SK-MEL-5 (cell line): ENCODE measurements at regions not wholly inside any gene's neighbourhood (a gene's known extent, or its start where the extent isn't known, plus 50 kb on each side); places are given as distances from the start of the nearest gene placed in this dataset.

Source experiments
- DNase-seq: peaks from one replicate; pipeline ENCODE4 v3.0.0-alpha.2; 2016; ENCODE audit warnings: low read depth, low spot score
- in situ Hi-C: cut with HindIII; loops from 2 replicates; pipeline ENCODE4 v1.10.0; 2016; ENCODE audit warnings: low sequenced_read_pairs, high pct_unique_total_duplicates, low pct_unique_long_range_greater_than_20kb

DNA sequence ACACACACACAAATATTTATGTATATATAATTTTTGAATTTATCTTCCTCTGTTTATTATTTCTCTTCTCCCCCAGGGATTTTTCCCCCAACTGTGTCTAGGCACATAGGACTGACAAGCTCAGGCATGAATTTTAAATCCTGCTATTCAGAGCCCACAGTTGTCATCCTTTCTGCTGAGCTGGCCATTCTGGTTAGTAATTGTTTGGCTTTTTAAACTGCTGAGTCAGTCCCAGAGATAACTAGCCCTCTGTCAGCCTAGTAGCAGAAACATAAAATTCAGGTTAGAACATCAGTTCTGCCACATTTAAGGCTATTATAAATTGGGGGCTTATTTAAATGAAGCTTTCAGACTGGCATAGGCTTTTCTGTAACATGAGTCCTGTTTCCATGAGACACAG is 151.7 kb upstream of the MAOA start:
- no peak for DNase-seq
- in situ Hi-C loops, result no loop called here

DNA sequence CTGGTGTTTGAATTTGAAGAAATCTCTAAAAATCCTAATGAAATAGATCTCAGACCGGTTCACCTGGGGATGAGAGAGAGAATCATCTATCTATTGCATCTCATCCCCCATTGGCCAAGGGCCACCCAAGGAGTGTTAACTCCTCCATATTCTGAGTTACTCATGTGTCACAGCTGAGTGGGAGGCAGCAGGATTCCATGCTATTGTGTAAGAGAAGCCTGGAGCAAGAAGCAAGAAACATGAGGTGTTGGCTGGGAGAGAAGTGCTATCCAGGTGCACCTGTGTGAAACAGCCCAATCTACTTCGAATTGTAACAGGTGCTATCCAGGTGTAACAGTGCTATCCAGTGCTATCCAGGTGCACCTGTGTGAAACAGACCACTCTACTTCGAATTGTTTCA is 150.3 kb upstream of the MAOA start:
- in situ Hi-C loops, result no loop called here
- no peak for DNase-seq

DNA sequence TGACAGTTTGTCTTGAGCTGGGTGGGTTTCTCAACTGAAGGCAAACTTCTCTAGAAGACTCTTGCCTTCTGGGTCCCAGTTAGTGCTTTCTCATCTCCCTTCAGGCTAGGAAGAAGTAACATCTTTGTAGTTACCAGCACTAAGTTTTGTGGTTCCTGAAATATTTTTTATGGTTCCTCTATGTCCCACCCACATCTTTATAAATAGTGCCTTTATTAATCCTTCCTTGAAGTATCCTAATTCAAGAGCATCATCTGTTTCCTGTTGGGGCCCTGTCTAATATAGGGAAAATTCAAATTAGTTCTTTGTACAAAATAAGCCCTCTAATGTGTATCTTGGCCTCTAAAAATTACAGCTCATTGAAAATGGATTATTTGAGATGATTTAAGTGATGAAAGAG is 147.4 kb upstream of the MAOA start:
- DNase-seq, result no peak
- in situ Hi-C loops, result no loop called here

DNA sequence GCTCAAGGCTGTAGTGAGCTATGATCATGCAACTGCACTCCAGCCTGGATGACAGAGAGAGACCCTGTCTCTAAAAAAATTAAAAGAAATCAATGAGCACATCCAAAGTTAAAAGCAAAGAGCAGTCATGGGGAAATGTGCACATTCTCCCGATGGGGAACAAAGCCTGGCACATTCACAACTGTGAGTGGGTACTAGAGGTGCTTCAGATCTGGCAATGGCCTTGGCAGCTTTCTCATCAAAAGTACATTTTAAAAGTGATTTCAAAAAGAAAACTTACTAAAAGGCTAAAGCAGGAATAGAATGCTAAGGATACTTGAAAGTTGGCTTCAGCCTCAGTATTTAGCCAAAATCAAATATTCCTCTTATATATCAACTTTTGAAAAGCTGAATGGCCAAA is 145.9 kb upstream of the MAOA start:
- no peak for DNase-seq
- in situ Hi-C loops, result no loop called here

DNA sequence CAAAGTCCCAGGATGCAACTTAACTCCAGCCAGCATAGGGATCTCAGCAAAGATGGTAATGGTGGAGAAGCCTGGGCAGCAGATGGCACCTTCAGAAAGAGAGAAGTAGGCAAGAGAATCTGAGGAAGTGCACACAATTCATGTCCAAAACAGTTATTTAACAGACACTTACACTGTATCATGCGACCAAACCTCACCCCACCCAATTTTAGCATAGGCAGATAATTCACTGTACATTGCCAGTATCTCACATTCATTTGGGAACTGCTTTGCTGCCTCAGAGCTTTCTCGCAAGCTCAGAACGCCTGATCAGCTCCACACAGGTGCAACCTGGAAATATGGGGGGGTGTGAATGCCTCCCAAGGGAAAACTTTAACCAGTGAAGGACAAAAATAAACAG is 143.0 kb upstream of the MAOA start:
- in situ Hi-C loops, result no loop called here

DNA sequence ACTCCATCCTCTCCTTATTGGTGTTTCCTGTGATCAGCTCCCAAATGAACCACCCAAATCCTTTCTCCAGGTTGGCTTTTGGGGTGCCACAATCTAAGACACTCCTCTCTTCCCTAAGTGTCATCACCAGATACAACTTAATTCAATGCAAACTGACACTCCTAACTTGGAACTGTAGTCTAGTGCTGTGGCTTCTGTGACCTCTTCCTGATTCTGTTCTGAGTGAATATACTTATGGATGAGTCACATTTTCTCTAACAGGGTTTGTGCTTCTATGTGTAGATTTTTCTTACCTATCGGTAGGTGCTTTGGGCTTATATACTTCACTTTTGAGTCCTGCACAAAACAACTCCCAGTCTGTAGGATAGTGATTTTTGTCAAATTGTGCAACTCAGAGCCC is 141.3 kb upstream of the MAOA start:
- no peak for DNase-seq
- in situ Hi-C loops, result no loop called here

More for the DNA sequence above, 143.0 kb upstream of the MAOA start:
- DNase-seq, result no peak

DNA sequence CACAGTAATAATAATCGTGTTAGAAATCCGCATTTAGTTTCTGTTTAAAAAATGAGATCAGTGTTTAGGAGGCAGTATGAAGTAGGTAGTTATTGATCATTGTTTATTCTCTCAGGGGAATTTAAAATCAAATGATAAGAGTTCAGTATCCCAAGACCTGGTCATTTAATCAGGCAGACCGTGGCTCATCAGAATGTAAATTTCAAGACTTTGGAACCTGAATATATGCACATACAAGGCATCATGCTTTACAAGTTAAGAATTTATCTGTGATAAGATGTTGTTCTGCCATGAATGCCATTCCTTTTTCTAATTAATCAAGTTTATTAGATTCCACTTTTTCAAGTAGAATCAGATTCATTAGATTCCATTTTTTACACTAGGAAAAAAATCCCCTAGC is 133.5 kb upstream of the MAOA start:
- DNase-seq, result no peak
- in situ Hi-C loops, result no loop called here

DNA sequence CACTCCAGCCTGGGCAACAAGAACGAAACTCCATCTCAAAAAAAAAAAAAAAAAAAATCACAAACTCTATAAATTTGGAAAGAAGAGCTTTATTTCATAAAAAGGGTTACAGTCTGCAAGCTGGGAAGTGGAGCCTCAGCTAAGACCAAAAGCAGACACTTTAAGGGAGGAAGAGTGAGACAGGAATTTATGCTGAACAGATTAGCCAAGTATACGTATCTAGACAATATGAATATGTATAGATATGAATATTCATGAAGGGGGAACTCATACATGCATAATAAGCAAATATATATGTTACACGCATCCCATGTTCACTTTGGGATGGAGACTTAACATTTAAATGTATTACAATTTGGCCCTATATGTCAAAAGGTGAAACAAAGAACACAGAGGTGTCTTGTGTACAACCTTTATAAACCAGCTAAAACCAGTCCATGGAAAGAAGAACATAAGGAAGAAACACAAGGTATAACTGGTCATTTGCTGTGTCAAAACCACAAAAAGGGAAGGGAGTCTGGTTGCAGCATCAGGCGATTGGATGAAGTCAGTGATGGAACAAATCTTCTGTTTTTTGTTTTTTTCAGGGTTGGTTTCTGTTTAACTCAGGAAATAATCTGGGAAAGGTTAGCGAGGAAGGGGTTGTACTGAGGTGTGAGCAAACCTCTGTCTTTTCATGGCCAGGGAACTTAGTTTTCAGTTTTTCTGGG is 130.0 kb upstream of the MAOA start:
- in situ Hi-C loops, result no loop called here
- DNase-seq, result no peak

DNA sequence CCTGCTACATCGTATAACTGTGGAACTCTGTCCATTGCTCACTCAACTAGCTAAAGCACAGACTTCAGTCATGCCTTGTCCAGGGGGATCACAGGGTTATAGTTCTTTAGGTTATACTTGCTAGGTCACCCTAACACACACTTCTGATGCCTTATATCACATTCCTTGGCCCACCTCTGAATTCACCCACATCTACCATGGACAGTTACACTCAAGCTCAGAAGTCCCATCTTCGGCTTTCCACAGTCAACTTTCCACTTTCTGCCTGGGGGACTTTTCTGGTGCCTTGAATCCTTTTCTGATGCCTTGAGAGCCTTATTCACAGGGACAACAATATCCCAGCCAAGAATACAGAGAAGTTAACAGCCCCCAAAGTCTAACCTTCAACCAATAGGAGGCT is 129.2 kb upstream of the MAOA start:
- DNase-seq, result no peak
- in situ Hi-C loops, result no loop called here

DNA sequence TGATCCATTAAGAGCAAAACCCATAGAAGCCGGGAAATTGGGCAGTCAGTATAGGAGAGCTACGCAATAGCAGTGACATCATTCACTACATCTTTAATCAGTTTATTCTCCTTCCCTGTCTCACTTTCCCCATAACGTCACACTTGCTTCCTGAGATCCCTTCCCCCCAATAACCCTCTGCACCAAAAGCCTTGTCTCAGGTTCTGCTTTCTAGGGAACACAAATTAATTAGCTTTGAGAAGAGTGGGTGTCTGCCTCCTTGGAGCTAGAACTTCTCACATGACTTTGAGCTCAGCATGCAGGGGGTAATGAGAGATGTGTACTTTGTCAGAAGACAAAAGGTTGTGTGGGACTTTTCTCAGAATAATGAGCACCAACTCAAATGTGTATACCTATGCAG is 128.3 kb upstream of the MAOA start:
- in situ Hi-C loops, result no loop called here
- DNase-seq, result no peak

DNA sequence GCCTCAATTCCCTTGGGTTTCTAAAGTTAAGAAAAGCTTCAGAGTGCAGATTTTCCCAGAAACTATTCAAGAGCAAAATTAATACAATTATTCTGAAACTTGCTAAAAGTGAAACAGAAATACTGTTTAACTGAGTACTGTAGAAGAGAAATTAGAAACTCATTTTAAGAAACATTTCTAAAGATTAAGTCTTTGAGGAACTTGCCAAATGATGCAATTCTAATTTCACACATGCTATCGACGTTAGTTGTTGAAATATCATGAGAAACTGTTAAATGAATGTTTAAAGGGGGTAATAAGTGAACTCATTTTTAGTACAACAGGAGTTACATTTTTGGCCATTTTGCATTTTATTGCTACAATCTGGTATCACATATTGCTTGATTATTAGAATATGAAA is 125.3 kb upstream of the MAOA start:
- in situ Hi-C loops, result no loop called here

DNA sequence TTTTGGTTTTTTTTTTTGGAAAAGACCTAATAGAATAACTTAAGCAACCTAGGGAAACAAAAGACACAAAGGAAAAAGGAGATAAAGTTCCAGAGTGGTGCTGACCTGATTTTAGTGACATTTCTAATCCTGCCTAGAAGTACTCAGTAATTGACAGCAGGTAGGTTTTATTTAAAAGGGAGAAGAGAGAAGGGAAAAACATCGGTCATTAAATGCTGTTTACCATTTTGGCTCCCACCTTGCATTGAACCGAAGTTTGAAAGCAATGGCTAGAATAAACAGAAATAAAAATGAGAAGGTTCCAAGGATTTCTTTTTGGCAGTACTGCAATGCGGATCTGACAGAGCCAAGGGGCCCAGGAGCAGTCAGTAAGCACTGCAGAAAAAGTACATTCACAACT is 115.8 kb upstream of the MAOA start:
- in situ Hi-C loops, result no loop called here

More for the DNA sequence above, 125.3 kb upstream of the MAOA start:
- no peak for DNase-seq

DNA sequence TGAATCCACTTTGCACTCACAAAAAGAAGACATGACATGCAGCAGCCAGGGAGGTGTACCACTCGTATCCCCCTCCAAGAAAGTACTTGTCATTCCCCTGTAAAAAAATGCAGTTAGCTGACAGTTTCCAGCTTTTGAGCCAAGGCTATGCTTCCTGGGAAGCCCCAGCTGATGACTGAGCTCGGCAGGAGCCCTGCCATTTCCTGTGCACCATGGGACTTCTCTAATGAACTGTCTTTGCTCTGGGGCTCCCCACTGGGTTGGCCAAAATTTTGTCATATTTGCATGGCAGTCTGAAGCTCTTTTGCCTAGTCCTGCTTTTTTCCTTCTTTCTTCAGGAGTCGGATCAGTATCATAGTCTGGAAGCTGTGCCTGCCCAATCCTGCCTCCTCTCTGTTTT is 104.5 kb upstream of the MAOA start:
- DNase-seq, result no peak
- in situ Hi-C loops, result no loop called here

More for the DNA sequence above, 115.8 kb upstream of the MAOA start:
- no peak for DNase-seq

DNA sequence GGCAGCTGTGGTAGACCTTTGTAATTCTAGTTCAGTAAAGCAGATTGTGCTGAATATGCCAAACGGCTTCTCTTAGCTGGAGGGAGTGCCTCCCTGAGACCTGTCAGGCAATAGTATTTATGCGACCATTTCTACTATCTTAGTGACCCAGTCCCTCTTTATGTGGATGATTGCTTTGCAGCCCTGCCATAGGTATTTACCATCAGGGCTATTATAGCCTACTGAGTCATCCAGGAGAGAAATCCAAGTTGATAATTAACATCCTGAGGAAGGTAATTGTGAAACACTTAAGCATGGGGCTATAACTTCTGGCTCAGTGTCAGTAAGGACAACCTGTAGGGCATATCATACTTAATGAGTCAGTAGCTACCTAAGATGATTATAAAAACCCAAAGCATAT is 103.9 kb upstream of the MAOA start:
- no peak for DNase-seq
- in situ Hi-C loops, result no loop called here

DNA sequence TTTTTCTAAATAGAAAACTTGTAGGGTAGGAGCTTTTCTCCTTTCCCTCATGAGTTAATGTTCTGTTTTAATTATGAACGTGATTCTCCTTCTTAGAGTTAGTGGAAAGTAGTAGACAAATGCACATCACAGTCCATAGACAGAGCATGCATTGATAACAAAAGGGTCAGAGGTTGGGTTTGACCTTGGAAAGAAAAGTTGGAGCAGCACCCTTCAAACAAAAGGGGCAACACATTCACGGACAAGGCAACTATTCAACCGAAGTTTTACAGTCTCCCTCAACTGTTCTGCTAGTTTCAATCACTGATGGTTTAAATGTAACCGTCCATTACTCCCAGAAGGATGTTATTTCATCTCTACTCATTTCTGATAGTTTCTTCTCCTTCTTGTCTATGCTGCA is 103.4 kb upstream of the MAOA start:
- DNase-seq, result peak; percentile 51
- in situ Hi-C loops, result no loop called here

DNA sequence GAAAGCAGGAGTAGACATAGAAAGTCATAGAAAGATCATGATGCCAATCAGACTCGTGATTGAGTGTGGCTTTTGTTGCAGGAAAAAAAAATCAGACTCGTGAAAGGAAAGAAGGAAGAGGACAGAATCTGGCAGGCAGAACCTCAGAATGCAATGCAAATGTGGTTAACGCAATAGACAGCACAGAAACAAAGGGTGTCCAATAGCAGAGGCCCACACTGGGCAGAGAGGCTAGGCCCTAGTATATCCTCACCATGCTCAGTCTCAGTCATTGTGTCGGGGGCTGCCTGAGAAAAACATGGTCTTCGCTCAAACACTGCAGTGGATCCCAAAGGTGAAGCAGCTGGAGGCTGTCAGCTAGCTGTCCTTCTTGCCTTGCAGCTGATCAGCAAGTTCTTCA is 102.8 kb upstream of the MAOA start:
- in situ Hi-C loops, result no loop called here
- peak; percentile 21 for DNase-seq

DNA sequence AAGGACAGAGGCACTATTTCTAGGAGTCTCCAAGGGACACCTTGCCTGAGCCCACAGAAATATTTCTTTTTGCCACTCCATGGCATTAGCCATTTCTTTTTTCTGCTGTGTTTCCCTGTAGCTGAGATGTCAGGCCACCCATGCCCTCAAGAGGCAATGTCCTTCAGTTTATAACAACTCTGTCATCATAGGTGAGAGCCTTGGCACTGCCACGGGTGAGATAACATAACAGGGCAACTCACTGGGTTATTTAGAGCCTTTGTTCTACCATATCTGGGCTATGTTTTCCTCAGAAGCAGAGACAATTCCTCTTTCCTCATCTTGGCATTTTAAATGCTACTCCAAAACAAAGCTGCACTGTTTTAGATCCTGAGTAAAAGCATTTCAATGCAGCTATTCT is 99.9 kb upstream of the MAOA start:
- in situ Hi-C loops, result no loop called here
- peak; percentile 46 for DNase-seq

DNA sequence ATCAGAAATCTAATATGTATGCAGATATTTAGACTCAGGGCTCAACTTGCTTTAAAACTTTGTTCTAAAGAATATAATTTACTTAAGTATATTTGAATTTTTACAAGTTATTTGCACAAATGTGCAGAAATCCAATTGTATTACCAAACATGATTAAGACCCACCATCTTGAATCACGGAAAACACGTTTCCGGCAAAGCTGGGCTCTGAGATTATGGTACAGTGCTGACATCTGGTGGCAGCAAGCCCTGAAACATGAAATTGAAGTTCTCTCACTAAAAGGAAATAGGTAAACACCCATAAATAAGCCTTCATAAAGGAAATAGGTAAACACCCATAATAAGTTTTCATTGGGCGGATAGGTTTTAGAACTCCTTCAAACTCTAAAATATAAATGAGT is 98.3 kb upstream of the MAOA start:
- DNase-seq, result peak; percentile 68

DNA sequence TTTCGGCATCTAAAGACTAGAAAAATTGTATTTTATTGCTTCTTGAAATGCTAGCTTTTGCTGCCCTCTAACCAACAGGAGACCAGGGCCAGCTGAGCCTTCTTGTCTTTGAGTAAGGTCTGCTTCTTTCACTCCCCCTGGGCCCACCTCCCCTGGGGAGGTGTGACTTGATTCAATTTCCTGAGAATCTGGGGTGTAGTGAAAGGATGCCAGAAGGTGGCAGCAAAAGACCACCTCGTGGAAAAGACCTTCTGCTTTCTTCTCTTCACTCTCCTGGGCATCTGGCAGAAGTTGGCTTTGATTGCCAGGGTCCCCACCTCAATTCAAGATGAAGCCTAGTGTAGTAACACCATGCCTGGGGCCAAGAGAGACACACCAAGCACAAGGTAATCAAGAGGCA is 96.5 kb upstream of the MAOA start:
- in situ Hi-C loops, result no loop called here
- peak; percentile 56 for DNase-seq

More for the DNA sequence above, 98.3 kb upstream of the MAOA start:
- in situ Hi-C loops, result no loop called here
